ENCODE measurements at regions not wholly inside any gene's neighbourhood (a gene's known extent, or its start where the extent isn't known, plus 50 kb on each side); places are given as distances from the start of the nearest gene placed in this dataset.

GRCh38 chr2:205930209-205930608 is 155.8 kb downstream of the INO80D start:
- TF ChIP-seq EZH2 (IDR thresholded peaks at IDR 0.05; ENCODE audit: low read length, missing control alignments) (no peak), CTCF (conservative IDR thresholded peaks at IDR 0.05 in 1 of 2, IDR thresholded peaks at IDR 0.05 in 1 of 2; ENCODE audit: low read depth in 1 of 2, low read length in 2 of 2) (no peak)

Measured in fibroblast of lung (primary cell).